GM18517 (cell line): ENCODE measurements at regions not wholly inside any gene's neighbourhood (a gene's known extent, or its start where the extent isn't known, plus 50 kb on each side); places are given as distances from the start of the nearest gene placed in this dataset.

Source experiments
- ATAC-seq: cut with Tn5 transposase; IDR thresholded peaks from one replicate; pipeline ENCODE4 v1.9.1; 2021; ENCODE audit warnings: mild to moderate bottlenecking, moderate library complexity; ENCODE audit not compliant: unreplicated experiment

DNA sequence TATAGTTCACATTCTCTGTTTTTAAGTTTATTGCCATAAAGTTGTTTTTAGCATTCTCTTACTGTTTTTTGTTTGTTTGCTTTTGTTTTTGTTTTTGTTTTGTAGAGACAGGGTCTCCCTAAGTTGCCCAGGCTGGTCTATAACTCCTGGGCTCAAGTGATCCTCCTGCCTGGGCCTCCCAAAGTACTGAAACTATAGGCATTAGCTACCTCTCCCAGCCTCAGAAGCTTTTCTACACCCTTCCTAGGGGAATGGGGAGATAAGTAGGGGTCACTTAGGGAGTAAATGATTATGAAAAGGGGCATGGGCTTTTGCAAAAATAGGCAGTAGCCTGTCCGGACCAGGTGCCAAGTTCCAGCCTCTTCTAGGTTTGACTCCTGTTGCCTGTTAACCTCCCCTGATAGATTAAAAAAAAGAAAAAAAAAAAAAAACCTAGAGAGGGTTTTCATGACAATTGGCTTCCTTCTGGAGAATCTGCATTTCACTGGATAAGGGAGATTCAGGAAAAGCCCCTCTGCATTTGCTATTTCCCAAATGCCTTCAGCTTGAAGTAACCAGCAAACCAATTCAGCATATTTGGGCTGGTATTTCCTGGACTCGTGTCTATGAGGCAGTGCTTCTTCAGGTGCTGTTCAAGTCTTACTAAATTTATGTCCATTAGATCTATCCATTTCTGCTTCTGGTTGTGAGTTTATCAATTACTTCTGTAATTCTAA lies 216.8 kb downstream of the TM9SF2 start:
- ATAC-seq = no peak

DNA sequence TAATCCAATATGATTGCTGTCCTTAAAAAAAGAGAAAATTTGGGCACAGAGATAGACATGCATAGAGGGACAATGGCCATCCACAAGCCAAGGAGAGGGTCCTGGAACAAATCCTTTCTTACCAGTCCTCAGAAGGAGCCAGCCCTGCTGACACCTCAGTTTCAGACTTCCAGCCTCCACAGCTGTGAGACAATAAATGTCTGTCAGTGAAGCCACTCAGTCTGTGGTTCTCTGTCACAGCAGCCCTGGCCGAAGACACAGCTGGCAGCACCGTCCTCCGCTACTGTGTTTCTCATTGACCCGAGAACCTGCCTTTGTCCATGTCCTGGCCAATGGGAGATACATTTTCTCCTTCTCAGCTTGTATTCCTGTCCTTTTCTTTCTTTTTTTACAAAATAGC lies 207.9 kb downstream of the TM9SF2 start:
- no peak for ATAC-seq

DNA sequence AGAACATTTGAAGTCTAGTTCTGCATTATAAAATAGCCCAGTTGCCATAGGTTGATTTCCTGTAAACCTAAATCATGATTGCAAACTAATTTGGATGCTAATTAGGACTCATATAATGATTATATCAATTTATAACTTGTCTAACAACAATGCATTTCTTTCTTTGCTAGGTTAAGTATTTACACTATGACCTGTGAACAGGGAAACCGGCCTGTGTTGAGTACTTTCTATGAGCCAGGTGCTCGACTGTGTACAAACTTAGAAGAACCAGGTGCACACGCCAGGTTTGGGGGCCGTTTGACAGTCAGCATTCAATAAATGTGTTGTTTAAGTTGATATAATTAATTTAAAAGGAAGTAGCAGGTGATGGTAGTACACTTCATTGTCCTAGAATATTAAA lies 203.1 kb downstream of the TM9SF2 start:
- no peak for ATAC-seq

DNA sequence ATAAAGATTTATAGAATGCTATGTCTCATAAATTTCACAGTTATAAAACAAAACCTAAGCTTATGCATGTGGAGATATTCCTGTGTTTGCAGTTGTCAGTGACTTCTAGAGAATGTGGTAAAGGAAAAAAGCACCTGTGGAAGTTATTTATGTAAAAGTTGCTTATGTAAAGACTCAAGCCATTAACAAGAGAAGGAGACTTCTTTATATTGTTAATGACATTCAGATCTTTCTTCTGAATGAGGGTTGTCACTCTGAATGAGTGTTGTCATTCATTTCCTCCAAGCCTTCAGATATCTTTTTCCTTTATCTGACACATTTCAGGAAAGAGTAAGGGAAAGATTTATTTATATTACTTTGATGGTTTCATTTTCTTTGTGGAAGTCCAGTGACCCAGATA lies 202.6 kb downstream of the TM9SF2 start:
- ATAC-seq = no peak

DNA sequence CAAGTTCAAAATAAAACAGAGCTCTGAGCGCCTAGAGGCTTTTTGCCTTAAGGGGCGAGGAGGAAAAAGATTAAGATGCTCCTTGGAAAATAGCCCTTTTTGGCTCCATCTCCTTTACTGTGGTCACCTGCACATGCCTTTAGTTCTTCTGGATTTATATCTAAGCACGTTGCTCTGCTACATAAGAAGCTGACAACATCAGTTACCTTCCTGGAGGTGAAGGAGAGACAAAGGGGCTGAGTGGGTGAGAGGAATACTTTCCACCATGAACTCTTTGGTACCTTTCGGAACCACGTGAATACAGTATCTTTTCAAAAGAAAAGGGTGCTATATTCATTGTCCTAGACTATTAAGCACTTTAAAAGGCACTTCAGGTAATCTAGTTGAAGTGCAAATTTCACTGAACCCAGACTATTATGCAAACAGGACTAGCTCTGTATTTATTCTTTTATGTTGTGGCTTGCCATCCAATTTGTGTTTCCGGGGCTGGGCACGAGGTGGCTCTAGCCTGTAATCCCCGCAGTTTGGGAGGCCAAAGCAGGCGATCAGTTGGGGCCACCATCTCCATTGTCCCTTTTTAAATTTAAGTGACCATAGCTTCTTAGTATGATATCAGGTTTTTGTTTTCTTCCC lies 201.5 kb downstream of the TM9SF2 start:
- ATAC-seq = no peak

DNA sequence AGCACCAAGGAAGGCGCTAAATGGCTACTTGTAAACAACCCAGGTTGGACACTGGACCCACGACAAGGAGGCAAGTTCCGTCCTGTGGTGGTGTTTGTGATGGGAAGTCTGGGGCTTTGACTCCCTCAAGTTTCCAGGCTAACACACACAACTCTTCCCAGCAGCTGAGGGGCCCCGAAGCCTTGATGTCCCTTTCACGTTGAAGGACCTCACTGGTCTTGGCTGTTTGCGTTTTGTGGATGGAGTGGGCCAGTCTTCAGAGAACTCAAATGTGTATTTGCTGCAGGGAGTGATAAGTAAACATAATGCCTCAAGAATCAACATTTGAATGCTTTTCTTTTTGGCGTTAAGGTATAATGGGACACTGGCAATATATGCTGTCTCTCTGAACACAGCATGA lies 199.2 kb downstream of the TM9SF2 start:
- no peak for ATAC-seq

DNA sequence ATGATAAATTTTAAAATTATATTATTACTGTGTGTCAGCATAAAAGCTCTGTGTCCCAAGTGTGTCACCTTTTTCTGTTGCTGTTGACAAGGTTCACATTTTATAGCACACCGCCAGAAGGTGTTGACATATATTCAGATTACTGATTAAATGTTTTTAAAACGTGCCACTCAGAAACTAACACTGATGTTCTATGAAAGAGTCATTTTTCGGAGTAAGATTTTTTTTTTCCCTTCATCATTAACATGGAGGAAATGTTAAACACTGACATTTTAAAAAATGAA lies 197.5 kb downstream of the TM9SF2 start:
- no peak for ATAC-seq

DNA sequence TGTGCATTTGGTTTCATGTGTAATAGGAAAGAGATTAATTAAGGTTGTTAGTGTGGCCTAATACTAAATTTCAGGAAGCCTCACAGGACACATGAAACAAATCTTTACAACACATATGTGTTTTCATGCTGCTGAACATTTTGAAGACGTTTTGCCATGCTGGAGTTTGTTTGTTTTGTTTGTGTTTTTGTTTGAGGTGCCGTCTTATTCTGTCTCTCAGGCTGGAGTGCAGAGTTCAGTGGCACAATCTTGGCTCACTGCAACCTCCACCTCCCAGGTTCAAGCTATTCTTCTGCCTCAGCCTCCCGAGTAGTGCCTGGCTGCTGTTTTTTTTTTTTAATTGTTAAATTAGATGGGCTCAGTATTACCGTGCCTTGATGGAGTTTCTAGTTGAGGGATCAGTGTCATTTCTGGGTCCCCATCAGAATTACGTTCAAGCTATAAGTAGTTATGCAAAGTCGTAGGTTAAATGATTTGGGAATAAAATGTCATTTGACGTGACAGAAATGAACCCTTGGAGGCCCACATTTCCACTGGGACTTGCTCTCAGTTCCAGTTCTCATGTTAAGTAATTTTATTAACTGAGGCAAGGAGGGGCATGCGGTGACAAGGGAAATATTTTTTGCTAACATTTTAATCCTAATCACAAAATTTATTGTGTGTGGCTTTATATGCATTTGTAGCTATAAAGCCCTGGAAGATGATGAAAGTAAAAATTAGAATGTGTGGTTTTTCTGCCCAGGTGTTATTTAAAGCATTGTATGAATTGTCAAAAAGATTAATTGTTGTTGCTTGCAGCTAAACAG lies 196.9 kb downstream of the TM9SF2 start:
- no peak for ATAC-seq

DNA sequence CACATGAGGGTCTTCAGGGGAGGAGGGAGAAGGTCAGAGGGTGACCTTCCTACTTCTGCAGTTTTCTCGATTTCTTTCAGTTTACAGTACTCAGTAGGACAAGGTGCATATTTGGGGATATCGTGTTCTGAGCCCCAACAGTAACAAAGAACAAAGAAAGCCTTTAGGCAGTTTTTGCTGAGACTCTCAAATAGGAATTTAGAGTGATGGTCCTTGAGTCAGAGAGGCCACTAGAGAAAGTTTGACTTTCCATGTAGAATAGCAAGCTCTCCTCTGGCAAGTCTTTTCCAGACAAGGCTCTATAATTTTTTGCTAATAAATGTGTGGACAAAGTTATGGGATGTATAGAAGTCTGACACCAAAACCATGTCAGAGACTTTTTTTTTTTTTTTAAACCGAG lies 194.6 kb downstream of the TM9SF2 start:
- no peak for ATAC-seq

DNA sequence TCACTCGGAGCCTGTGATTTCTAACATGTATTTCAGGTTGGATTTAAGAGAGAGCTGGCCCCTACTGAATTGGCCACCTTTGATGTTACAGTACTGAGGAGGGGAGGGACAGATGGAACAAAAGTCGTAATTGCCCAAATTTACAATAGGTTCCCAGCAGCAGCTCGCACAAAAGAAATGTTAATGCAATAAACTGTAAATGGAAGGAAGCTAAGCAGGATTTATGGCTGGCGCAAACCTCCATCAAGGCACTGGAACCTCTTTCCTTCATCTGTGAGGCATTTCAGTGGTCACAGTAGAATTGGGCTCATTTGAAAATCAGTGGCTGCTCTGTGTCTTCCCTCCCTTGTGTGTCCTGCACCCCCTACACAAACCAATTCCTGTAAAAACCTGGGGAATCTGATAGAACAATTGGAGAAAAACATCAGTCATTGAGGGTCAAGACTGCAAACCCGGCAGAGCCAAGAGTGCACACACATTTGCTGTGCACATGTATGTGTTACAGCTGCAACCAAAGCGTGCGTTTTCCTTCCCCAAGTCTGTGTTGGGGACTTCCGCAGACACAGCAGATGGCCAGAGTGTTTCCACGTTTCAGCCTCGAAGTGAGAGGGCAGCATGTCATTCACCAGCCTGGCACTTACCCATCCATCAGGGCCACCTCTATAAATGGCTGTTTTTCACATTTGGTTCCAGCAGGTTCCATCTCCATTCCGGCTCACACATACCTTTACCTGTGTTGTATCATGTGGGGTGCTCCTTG lies 192.8 kb downstream of the TM9SF2 start:
- ATAC-seq = no peak

DNA sequence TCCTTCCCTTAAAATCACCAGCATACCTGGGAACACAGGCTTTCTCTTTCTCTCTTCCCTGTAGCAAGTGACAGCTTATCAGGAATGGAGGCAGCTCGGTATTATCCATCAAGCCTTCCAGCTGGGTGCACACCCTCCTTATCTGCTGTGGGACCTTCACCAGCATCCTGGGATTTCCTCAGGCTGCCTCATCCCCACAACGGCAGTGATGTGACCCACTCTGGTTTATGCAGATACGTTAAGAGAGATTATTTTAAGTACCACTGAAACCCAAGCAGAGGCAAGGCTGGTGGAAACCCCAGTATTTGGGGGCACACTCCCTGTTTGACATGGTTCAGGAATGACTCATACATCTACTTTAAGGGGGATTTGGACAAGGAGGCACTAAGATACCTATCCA lies 192.1 kb downstream of the TM9SF2 start:
- no peak for ATAC-seq

DNA sequence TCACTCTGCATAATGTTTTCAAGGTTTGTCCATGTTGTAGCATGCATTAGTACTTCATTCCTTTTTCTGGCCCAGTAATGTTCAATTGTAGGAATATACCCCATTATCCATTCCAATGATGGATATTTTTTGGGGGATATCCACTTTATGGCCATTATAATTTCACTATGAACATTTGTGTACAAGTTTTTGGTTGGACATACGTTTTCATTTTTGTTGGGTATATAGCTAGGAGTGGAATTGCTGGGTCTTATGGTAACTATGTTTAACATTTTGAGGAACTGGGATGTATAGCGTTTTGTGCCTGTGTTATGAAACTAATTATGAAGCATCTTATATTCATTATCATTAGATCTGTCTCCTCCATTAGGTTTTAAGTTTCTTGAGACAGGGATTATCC lies 191.6 kb downstream of the TM9SF2 start:
- ATAC-seq = no peak

DNA sequence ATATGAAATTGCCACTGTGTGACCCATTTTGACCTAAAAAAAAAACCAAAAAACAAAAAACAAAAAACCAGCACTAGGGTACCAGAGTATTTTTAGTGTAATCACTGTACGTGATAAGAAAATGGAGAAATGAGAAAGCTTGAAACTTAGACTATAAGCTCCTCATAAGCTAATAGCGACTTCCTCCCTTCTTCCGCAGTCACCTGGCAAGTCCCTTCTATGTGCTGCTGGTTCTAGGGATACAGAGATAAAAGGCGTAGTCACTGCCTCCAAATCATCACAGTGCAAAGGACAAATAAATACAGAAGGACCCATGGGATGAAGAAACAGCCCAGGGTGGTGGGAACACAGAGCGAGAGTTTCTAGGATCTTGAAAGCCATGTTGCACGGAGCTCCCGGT lies 190.3 kb downstream of the TM9SF2 start:
- no peak for ATAC-seq

DNA sequence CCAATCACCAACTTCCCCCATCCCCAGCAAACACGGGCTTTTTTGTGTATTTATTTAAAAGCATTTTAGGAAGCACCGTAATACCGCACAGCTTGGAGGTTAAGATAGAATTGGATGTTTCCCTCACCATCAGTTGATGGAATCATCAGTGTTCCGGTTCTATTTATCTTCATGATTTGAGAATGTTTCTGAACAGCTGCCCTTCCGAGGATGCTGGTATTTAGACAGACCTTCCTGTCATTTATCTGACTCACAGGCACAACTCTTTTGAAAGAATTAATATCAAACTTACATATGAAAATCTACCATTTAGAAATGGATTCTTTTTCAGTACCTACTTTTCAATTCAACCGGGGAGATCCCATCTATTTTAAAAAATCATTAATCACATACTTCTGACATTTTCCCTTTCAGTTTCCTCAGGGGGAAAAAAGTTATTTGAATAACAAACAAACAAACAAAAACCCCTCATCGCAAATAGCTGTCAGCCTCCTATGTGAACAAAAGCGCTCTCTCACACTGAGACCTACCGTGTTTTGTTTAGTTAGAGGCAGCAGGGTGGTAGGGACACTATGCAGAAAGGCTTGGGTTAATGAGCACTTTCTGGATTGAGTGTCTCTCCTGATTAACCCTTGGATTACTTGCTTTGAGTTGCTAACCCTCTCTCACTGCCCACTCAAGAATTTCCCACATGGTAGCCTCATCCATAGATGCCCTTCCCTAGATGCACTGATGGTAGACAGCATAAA lies 189.3 kb downstream of the TM9SF2 start:
- ATAC-seq = no peak

DNA sequence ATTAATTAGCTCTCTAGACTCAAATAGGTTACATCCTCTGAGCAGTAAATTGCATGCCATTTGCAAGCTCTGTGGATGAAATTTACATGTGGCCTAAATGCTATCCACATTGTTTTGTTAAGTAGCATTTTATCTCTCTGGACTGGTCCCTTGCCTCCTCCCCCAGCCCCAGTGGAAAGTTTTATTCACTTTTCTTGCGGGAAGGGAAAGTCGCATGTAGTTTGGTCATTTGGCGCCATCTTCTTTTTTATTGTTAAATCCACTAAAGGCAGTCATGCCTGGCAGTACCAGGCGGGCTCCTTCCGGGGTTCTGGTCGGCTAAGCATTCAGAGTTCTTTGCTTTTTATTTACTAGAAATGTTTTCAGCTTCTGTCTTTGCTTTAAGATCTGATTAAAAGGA lies 188.7 kb downstream of the TM9SF2 start:
- no peak for ATAC-seq

DNA sequence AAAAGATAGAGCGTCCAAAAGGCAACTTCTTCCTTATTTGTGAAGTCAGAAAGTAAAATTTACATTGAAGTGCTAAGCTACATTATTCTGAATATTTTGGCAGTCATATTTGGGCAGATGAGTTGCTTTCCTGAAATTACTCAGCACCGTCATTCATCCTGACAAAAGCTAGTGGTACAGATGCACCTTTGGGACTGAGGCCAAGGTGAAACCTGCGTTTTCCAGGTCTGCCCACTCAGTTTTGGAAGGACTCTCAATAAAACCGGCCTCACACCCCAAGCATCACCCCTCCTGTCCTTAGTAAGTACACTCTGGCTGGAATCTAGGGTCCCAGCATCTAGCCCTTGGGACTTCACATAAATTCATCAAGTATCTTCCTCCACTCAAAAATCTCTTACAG lies 187.5 kb downstream of the TM9SF2 start:
- ATAC-seq = no peak

DNA sequence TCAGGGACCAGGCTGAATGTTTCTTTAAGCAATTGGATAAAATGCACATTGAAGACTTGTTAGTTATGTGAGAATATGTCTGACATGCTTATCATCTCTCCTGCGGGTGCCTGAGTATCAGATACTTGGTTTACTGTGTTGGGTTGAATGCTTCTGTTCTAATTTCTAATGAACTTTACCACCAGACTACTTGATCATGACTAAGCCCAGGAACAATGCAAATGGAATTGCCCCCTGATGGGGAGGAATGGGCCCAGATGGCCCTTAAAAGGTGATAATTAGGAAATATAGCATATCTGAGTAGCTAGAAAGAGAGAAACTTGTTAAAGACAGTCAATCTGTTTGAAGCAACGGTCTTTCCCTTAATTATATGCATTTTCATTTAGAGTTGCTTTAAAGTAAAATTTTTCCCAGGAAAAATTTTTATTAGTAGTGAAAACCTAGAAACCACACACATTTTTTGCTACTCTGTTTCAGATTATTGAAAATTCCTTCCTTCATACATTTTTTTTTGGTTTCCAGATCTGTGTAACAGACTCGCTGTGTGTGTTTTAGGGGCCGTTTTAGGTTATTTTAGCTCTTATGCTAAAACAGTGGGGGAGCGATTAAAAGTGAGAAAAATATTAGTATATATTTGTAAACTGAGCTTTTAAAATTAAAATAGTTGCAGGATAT lies 186.6 kb downstream of the TM9SF2 start:
- no peak for ATAC-seq

DNA sequence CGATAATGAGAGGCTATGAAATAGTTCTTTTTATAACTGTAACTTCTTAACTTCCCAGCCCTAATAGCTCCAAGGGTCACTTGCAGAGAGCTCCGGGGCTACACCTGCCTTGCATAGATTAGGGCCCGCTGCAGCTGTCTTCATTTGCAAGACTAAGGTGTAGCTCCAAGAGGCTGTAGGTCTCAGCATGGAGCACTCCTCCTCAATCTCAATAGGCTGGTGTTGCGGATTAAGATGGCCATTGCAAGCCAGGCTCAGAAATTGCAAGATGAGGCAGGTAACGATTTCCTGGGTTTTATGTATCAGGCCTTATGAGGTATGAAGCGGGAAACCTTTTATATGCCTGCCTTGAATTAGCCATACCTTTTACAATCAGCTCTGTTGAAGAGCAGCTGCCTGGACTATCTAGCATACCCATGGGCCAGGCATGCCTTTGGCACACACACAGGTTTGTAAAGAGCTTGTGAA lies 185.7 kb downstream of the TM9SF2 start:
- no peak for ATAC-seq

DNA sequence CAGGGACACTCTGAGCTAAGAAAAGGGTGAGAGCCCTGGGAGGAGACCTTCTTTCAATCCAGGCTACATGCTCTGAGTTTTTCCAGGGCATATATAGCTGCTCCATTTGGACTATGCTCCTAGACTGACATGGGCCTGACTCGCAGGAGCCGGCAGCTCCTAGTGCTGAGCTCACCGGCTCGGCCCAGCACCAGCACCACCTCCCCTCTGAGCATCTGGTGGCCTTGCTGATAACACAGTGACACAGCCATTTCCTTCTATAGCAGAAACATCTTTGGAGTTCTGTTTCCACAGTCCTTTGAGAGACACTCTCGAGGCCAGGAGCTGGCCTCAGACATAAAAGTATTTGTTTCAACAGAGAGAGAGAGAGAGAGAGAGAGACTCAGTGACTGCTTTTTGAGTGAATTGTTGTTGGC lies 184.9 kb downstream of the TM9SF2 start:
- no peak for ATAC-seq

DNA sequence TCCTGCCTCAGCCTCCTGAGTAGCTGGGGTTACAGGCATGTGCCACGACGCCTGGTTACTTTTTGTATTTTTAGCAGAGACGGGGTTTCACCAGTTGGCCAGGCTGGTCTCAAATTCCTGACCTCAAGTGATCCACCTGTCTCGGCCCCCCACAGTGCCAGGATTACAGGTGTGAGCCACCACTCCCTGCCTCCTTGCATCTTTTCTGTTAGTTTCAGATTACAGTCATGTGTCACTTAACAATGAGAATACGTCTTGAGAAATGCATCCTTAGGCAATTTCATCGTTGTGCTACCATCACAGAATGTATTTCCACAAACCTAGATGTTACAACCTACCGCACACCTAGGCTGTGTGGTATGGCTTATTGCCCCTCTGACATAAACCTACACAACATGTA lies 180.4 kb downstream of the TM9SF2 start:
- no peak for ATAC-seq
